Hepatocyte (in vitro differentiated cells): ENCODE measurements at regions not wholly inside any gene's neighbourhood (a gene's known extent, or its start where the extent isn't known, plus 50 kb on each side); places are given as distances from the start of the nearest gene placed in this dataset.

Source experiments
- DNase-seq: peaks from one replicate; pipeline ENCODE4 v3.0.0-alpha.2; 2016; ENCODE audit warnings: low spot score
- H2AFZ ChIP-seq: fragments of 200-600 bp; sonication (generic); 2 replicates; pipeline ENCODE4 v1.6.0; 2016; ENCODE audit warnings: antibody characterized with exemption, mild to moderate bottlenecking
- H3K27ac ChIP-seq: fragments of 200-600 bp; sonication (generic); 2 replicates; pipeline ENCODE4 v1.5.1; 2016; ENCODE audit warnings: mild to moderate bottlenecking
- H3K27me3 ChIP-seq: fragments of 200-600 bp; sonication (generic); 2 replicates; pipeline ENCODE4 v1.6.1; 2016
- H3K36me3 ChIP-seq: fragments of 200-600 bp; sonication (generic); replicated peaks from 2 replicates; pipeline ENCODE4 v1.5.1; 2016; ENCODE audit warnings: low read depth; ENCODE audit not compliant: insufficient read depth
- H3K4me1 ChIP-seq: fragments of 200-600 bp; sonication (generic); 2 replicates; pipeline ENCODE4 v1.5.1; 2016; ENCODE audit warnings: mild to moderate bottlenecking, moderate library complexity; ENCODE audit not compliant: insufficient read depth
- H3K4me2 ChIP-seq: fragments of 200-600 bp; sonication (generic); 2 replicates; pipeline ENCODE4 v1.6.0; 2016
- H3K4me3 ChIP-seq: fragments of 200-600 bp; sonication (generic); 2 replicates; pipeline ENCODE4 v1.5.1; 2016; ENCODE audit warnings: mild to moderate bottlenecking
- H3K79me2 ChIP-seq: fragments of 200-600 bp; sonication (generic); 2 replicates; pipeline ENCODE4 v1.6.0; 2017; ENCODE audit warnings: mild to moderate bottlenecking
- H3K9me2 ChIP-seq: fragments of 200-600 bp; sonication (generic); replicated peaks from 2 replicates; pipeline ENCODE4 v1.6.0; 2017; ENCODE audit warnings: mild to moderate bottlenecking; ENCODE audit not compliant: insufficient read depth
- H3K9me3 ChIP-seq: fragments of 200-600 bp; sonication (generic); 2 replicates; pipeline ENCODE4 v1.5.1; 2016; ENCODE audit warnings: low read depth, mild to moderate bottlenecking
- H4K20me1 ChIP-seq: fragments of 200-600 bp; sonication (generic); 2 replicates; pipeline ENCODE4 v1.6.0; 2016; ENCODE audit warnings: mild to moderate bottlenecking; ENCODE audit not compliant: insufficient read depth, poor library complexity, severe bottlenecking
- CTCF ChIP-seq: fragments of 200-600 bp; sonication (generic); IDR thresholded peaks from 2 replicates; pipeline ENCODE4 v1.5.1; 2016; ENCODE audit warnings: antibody characterized with exemption, mild to moderate bottlenecking; ENCODE audit not compliant: poor library complexity
- EZH2 ChIP-seq: fragments of 200-600 bp; sonication (generic); IDR thresholded peaks from 2 replicates; pipeline ENCODE4 v1.6.1; 2016; ENCODE audit warnings: antibody characterized with exemption, mild to moderate bottlenecking, borderline replicate concordance
- EZH2phosphoT487 ChIP-seq: fragments of 200-600 bp; sonication (generic); IDR thresholded peaks from one replicate; pipeline ENCODE4 v1.6.1; 2018; ENCODE audit warnings: antibody characterized with exemption, mild to moderate bottlenecking, low read depth, moderate library complexity; ENCODE audit not compliant: unreplicated experiment, severe bottlenecking
- WGBS: methylation state at CpG from one replicate; pipeline ENCODE4 v1.1.6; 2016; ENCODE audit warnings: low lambda C conversion rate; ENCODE audit errors: missing lambda C conversion rate; 5-methylcytosine and 5-hydroxymethylcytosine counted together

- no peaks in the 10 kb centered on the region for H3K9me2 ChIP-seq
- H2AFZ ChIP-seq, result no peak overlapping the region
- no peak for TF ChIP-seq CTCF
- TF ChIP-seq EZH2phosphoT487, result no peak
- no peak for TF ChIP-seq EZH2
- no peaks in the 10 kb centered on the region for H3K79me2 ChIP-seq
- no peaks in the 10 kb centered on the region for H3K27me3 ChIP-seq
- no peak overlapping the region for H3K27ac ChIP-seq
- H4K20me1 ChIP-seq, result no peaks in the 10 kb centered on the region
- no peak for DNase-seq
- no peaks in the 10 kb centered on the region for H3K4me1 ChIP-seq
- H3K4me2 ChIP-seq, result no peak overlapping the region
- H3K4me3 ChIP-seq, result no peak overlapping the region
- H3K36me3 ChIP-seq, result no peaks in the 10 kb centered on the region
- no peaks in the 10 kb centered on the region for H3K9me3 ChIP-seq
- 52% methylated on average over 1 of the region's 1 CpG for WGBS
Observed at GRCh38 chr21:21963911-21964310, 965.7 kb downstream of the NCAM2 start.

GRCh38 chr21:21968810-21969209 is 970.6 kb downstream of the NCAM2 start:
- Histone ChIP-seq H3K79me2 (no peaks in the 10 kb centered on the region), H3K9me3 (no peaks in the 10 kb centered on the region), H3K27ac (no peak overlapping the region), H3K27me3 (no peaks in the 10 kb centered on the region), H2AFZ (no peak overlapping the region), H4K20me1 (no peaks in the 10 kb centered on the region), H3K4me2 (no peak overlapping the region), H3K36me3 (no peaks in the 10 kb centered on the region), H3K4me3 (no peak overlapping the region), H3K4me1 (no peaks in the 10 kb centered on the region), H3K9me2 (no peaks in the 10 kb centered on the region)
- TF ChIP-seq EZH2 (no peak), EZH2phosphoT487 (no peak), CTCF (no peak)
- no peak for DNase-seq
- 75% methylated on average over 2 of the region's 2 CpGs for WGBS

- 66% methylated on average over 2 of the region's 2 CpGs for WGBS
- H3K4me3 ChIP-seq, result no peak overlapping the region
- no peaks in the 10 kb centered on the region for H3K9me2 ChIP-seq
- no peak overlapping the region for H2AFZ ChIP-seq
- no peaks in the 10 kb centered on the region for H4K20me1 ChIP-seq
- no peak overlapping the region for H3K27ac ChIP-seq
- no peaks in the 10 kb centered on the region for H3K4me1 ChIP-seq
- H3K27me3 ChIP-seq, result no peaks in the 10 kb centered on the region
- no peaks in the 10 kb centered on the region for H3K9me3 ChIP-seq
- TF ChIP-seq CTCF (no peak), EZH2 (no peak), EZH2phosphoT487 (no peak)
- no peaks in the 10 kb centered on the region for H3K79me2 ChIP-seq
- no peak overlapping the region for H3K4me2 ChIP-seq
- DNase-seq, result no peak
- no peaks in the 10 kb centered on the region for H3K36me3 ChIP-seq
Observed at GRCh38 chr21:21969211-21969610, 971.0 kb downstream of the NCAM2 start.

- no peak overlapping the region for H3K4me3 ChIP-seq
- no peaks in the 10 kb centered on the region for H3K4me1 ChIP-seq
- H3K27ac ChIP-seq, result no peak overlapping the region
- H2AFZ ChIP-seq, result no peak overlapping the region
- no peak for DNase-seq
- H4K20me1 ChIP-seq, result no peaks in the 10 kb centered on the region
- H3K9me3 ChIP-seq, result no peaks in the 10 kb centered on the region
- H3K79me2 ChIP-seq, result no peaks in the 10 kb centered on the region
- no peaks in the 10 kb centered on the region for H3K36me3 ChIP-seq
- TF ChIP-seq CTCF (no peak), EZH2phosphoT487 (no peak), EZH2 (no peak)
- no peaks in the 10 kb centered on the region for H3K27me3 ChIP-seq
- no peaks in the 10 kb centered on the region for H3K9me2 ChIP-seq
- 56% methylated on average over 4 of the region's 4 CpGs for WGBS
- H3K4me2 ChIP-seq, result no peak overlapping the region
Observed at GRCh38 chr21:21971384-21971783, 973.2 kb downstream of the NCAM2 start.
